GM12878 (cell line): ENCODE measurements at regions not wholly inside any gene's neighbourhood (a gene's known extent, or its start where the extent isn't known, plus 50 kb on each side); places are given as distances from the start of the nearest gene placed in this dataset.

Experiments used
- ATAC-seq: fragments of 200-7000 bp; cut with Tn5 transposase; 3 replicates; pipeline ENCODE4 v1.9.1; 2020; ENCODE audit warnings: mild to moderate bottlenecking, moderate library complexity
- BruUV-seq: library from RNA; stranded (reverse); fragments of 400-500 nt; replicated peaks from 2 replicates; lab custom pipeline; 2021; lab: Mats Ljungman, UMichigan
- CTCF ChIA-PET: fragments of 300-600 bp; sonication (Branson Sonifier 250); formaldehyde crosslinking; extraction: SDS; loops from one replicate; lab custom pipeline; 2021; ENCODE audit warnings: inconsistent platforms; lab: Yijun Ruan, JAX
- POLR2A ChIA-PET: fragments of 350-600 bp; formaldehyde crosslinking; extraction: SDS; loops from one replicate; lab custom pipeline; 2021; ENCODE audit warnings: inconsistent platforms; lab: Charles Lee
- RAD21 ChIA-PET: fragments of 300-600 bp; sonication (Branson Sonifier 250); formaldehyde crosslinking; loops from one replicate; lab custom pipeline; 2023; ENCODE audit warnings: antibody characterized with exemption; ENCODE audit not compliant: unreplicated experiment; lab: Charles Lee
- SMC1A ChIA-PET: fragments of 300-600 bp; sonication (Branson Sonifier 250); formaldehyde crosslinking; loops from one replicate; lab custom pipeline; 2023; ENCODE audit not compliant: unreplicated experiment, uncharacterized antibody; lab: Charles Lee
- DNase-seq: peaks from one replicate; pipeline ENCODE4 v3.0.0-alpha.2; 2011; ENCODE audit warnings: low read depth, low spot score
- FAIRE-seq: peaks from 3 replicates; lab custom pipeline; 2011; peaks lifted over from hg19 to GRCh38; lab: Jason Lieb, UNC
- H2AFZ ChIP-seq: 2 replicates; pipeline ENCODE4 v1.6.0; 2011; ENCODE audit warnings: low read depth, low read length, control low read depth; ENCODE audit not compliant: control insufficient read depth
- H3K27ac ChIP-seq: 2 replicates; pipeline ENCODE4 v1.5.1; 2011; ENCODE audit warnings: control low read depth; ENCODE audit not compliant: control insufficient read depth, insufficient read depth
- H3K27me3 ChIP-seq, 2 experiments: replicated peaks in 1 of 2; 2 replicates each; pipeline versions ENCODE4 v1.6.0 to v1.6.1; 2011; ENCODE audit warnings: low read length in 1 of 2; ENCODE audit not compliant: control insufficient read depth in 2 of 2, insufficient read depth in 2 of 2
- H3K36me3 ChIP-seq, 2 experiments: 2 replicates each; pipeline ENCODE4 v1.5.1; 2011; ENCODE audit warnings: low read length in 1 of 2; ENCODE audit not compliant: control insufficient read depth in 2 of 2, insufficient read depth in 2 of 2
- H3K4me1 ChIP-seq: 2 replicates; pipeline ENCODE4 v1.6.1; 2011; ENCODE audit warnings: mild to moderate bottlenecking, low read length, moderate library complexity, mixed read lengths; ENCODE audit not compliant: control insufficient read depth, insufficient read depth
- H3K4me2 ChIP-seq: 2 replicates; pipeline ENCODE4 v1.6.0; 2011; ENCODE audit warnings: control low read depth; ENCODE audit not compliant: control insufficient read depth, insufficient read depth
- H3K4me3 ChIP-seq: fragments of 200-600 bp; sonication (generic); 2 replicates; pipeline ENCODE4 v1.5.1; 2016
- H3K79me2 ChIP-seq: 2 replicates; pipeline ENCODE4 v1.6.0; 2011; ENCODE audit warnings: low read length; ENCODE audit not compliant: control insufficient read depth, insufficient read depth
- H3K9ac ChIP-seq: 2 replicates; pipeline ENCODE4 v1.8.0; 2011; ENCODE audit warnings: low read length, control low read depth, mixed read lengths; ENCODE audit not compliant: control insufficient read depth, insufficient read depth
- H3K9me3 ChIP-seq: replicated peaks from 3 replicates; pipeline ENCODE4 v1.5.1; 2011; ENCODE audit warnings: mild to moderate bottlenecking, low read length; ENCODE audit not compliant: control insufficient read depth, insufficient read depth
- H4K20me1 ChIP-seq: 2 replicates; pipeline ENCODE4 v1.6.0; 2011; ENCODE audit not compliant: control insufficient read depth, insufficient read depth
- FOXM1 ChIP-seq: IDR thresholded peaks from 2 replicates; pipeline ENCODE4 v1.6.1; 2012; ENCODE audit warnings: low read depth, mild to moderate bottlenecking, inconsistent platforms, low read length, moderate library complexity
- IRF4 ChIP-seq: IDR thresholded peaks from 2 replicates; pipeline ENCODE4 v1.6.1; 2011; ENCODE audit warnings: low read depth, low read length
- MEF2A ChIP-seq: IDR thresholded peaks from 2 replicates; pipeline ENCODE4 v1.6.1; 2011; ENCODE audit warnings: low read depth, mild to moderate bottlenecking, low read length, moderate library complexity; ENCODE audit not compliant: insufficient read depth
- MYC ChIP-seq: IDR thresholded peaks from 2 replicates; pipeline ENCODE4 v1.6.1; 2011; ENCODE audit warnings: mild to moderate bottlenecking, low read length, moderate library complexity, inconsistent platforms; ENCODE audit not compliant: insufficient read depth, insufficient replicate concordance, insufficient read length, severe bottlenecking
- NFXL1 ChIP-seq: fragments of 450-650 bp; IDR thresholded peaks from 2 replicates; pipeline ENCODE4 v1.6.1; 2017; ENCODE audit warnings: antibody characterized with exemption, mild to moderate bottlenecking, borderline replicate concordance
- RBBP5 ChIP-seq: fragments of 200-600 bp; sonication (generic); conservative IDR thresholded peaks from 2 replicates; pipeline ENCODE4 v1.6.1; 2016
- SRF ChIP-seq, 2 experiments: IDR thresholded peaks; 2 replicates each; pipeline ENCODE4 v1.6.1; 2011; ENCODE audit warnings: low read depth in 2 of 2, low read length in 2 of 2, mild to moderate bottlenecking in 1 of 2, moderate library complexity in 1 of 2
- SUZ12 ChIP-seq: fragments of 200-600 bp; sonication (generic); IDR thresholded peaks from one replicate; pipeline ENCODE4 v1.6.1; 2018; ENCODE audit warnings: antibody characterized with exemption, mild to moderate bottlenecking; ENCODE audit not compliant: unreplicated experiment
- WGBS: methylation state at CpG from one replicate; pipeline ENCODE4 v1.1.6; 2016; ENCODE audit warnings: low lambda C conversion rate; ENCODE audit not compliant: insufficient replicate concordance, insufficient coverage; ENCODE audit errors: missing lambda C conversion rate; 5-methylcytosine and 5-hydroxymethylcytosine counted together
- in situ Hi-C: fragments of 300-500 bp; cut with MboI; formaldehyde crosslinking; loops from 9 replicates; pipeline ENCODE4 v1.14.3; 2018; ENCODE audit warnings: mixed read lengths
- intact Hi-C: fragments of 100-400 bp; cut with micrococcal nuclease; formaldehyde crosslinking; loops from one replicate; pipeline ENCODE4 v1.14.2; 2022; ENCODE audit not compliant: unreplicated experiment
- TF ChIP-seq, protein P1 (sequence below): fragments of 450-650 bp; formaldehyde crosslinking; IDR thresholded peaks from 2 replicates; pipeline ENCODE4 v1.4.0; 2020; ENCODE audit warnings: mild to moderate bottlenecking, moderate library complexity
- TF ChIP-seq, protein P2 (sequence below): IDR thresholded peaks from 2 replicates; pipeline ENCODE4 v1.6.1; 2012; ENCODE audit warnings: mild to moderate bottlenecking, low read depth, low read length

DNA sequence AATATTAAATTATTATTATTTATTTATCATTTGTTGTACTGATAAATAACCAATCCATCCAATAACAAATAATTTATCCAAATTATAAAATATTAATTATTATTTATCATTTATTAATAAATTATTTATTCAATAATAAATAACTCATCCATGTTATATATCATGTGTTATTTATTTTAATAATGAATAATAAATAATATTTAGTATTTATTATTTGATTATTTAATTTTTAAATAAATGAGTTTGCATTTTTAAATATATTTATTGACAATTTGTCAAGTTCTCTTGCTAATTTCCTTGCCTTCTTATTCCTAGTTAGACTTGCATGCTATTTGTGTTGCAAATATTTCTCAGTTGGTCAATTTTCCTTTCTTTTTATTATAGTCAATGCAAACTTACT is 995.4 kb downstream of the TSN start (continued):
- TF ChIP-seq MEF2A (no peak), NFXL1 (no peak)

DNA sequence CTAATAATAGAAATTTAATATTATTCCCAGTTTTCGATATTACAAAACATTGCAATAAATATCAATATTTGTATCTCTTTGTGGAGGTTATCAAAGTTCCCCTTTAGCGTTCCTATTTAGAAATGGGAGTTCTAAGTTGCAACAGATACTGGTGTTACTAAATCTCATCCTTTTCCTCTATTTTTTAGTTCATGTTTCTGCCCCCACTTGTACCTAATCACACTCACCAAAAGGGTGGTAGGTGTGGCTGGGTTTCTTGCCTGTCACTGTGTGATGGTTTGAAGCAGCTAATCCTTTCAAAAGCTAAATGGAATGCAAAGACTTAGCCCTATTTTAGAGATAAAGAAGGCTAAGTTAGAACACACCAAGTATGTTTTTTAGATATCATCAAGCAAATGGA is 997.9 kb downstream of the TSN start:
- RAD21 ChIA-PET, result interaction anchor here (0.8 to 2.5 kb wide), 5 partner anchors 8 to 776 kb away, joined by 3 to 11 read pairs (median 5); no protein-coding TSS in a partner anchor

More for the DNA sequence above, 997.9 kb downstream of the TSN start:
- FAIRE-seq (no peak), DNase-seq (no peak), ATAC-seq (no peak)
- SMC1A ChIA-PET, result interaction anchor here (1.1 to 2.1 kb wide), 7 partner anchors 8 to 102 kb away, joined by 3 to 11 read pairs (median 5); no protein-coding TSS in a partner anchor
- Histone ChIP-seq H3K4me2 (no peak overlapping the region), H3K79me2 (no peaks in the 10 kb centered on the region), H2AFZ (no peak overlapping the region), H3K36me3 (no peaks in the 10 kb centered on the region), H3K27me3 (no peaks in the 10 kb centered on the region), H4K20me1 (no peaks in the 10 kb centered on the region), H3K27ac (no peak overlapping the region), H3K4me3 (no peak overlapping the region), H3K9me3 (no peaks in the 10 kb centered on the region), H3K4me1 (no peaks in the 10 kb centered on the region), H3K9ac (no peak overlapping the region)
- WGBS, result 46% methylated on average over 2 of the region's 2 CpGs
- intact Hi-C loops (loop anchor here (5.0 to 10.0 kb wide), 4 partner anchors 109 to 1241 kb away; no protein-coding TSS in a partner anchor), in situ Hi-C loops (no loop called here)
- CTCF ChIA-PET, result interaction anchor here (0.9 to 2.1 kb wide), 2 partner anchors 14 to 562 kb away, joined by 4 to 6 read pairs; no protein-coding TSS in a partner anchor
- no TSS peak for BruUV-seq
- POLR2A ChIA-PET, result interaction anchor here (1.2 to 1.3 kb wide), 2 partner anchors 8 to 12 kb away, joined by 3 read pairs; no protein-coding TSS in a partner anchor
- TF ChIP-seq, protein P1, sequence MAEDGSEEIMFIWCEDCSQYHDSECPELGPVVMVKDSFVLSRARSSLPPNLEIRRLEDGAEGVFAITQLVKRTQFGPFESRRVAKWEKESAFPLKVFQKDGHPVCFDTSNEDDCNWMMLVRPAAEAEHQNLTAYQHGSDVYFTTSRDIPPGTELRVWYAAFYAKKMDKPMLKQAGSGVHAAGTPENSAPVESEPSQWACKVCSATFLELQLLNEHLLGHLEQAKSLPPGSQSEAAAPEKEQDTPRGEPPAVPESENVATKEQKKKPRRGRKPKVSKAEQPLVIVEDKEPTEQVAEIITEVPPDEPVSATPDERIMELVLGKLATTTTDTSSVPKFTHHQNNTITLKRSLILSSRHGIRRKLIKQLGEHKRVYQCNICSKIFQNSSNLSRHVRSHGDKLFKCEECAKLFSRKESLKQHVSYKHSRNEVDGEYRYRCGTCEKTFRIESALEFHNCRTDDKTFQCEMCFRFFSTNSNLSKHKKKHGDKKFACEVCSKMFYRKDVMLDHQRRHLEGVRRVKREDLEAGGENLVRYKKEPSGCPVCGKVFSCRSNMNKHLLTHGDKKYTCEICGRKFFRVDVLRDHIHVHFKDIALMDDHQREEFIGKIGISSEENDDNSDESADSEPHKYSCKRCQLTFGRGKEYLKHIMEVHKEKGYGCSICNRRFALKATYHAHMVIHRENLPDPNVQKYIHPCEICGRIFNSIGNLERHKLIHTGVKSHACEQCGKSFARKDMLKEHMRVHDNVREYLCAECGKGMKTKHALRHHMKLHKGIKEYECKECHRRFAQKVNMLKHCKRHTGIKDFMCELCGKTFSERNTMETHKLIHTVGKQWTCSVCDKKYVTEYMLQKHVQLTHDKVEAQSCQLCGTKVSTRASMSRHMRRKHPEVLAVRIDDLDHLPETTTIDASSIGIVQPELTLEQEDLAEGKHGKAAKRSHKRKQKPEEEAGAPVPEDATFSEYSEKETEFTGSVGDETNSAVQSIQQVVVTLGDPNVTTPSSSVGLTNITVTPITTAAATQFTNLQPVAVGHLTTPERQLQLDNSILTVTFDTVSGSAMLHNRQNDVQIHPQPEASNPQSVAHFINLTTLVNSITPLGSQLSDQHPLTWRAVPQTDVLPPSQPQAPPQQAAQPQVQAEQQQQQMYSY (CRISPR knock-in tag), result no peak
- TF ChIP-seq FOXM1, result no peak
- TF ChIP-seq, protein P2, sequence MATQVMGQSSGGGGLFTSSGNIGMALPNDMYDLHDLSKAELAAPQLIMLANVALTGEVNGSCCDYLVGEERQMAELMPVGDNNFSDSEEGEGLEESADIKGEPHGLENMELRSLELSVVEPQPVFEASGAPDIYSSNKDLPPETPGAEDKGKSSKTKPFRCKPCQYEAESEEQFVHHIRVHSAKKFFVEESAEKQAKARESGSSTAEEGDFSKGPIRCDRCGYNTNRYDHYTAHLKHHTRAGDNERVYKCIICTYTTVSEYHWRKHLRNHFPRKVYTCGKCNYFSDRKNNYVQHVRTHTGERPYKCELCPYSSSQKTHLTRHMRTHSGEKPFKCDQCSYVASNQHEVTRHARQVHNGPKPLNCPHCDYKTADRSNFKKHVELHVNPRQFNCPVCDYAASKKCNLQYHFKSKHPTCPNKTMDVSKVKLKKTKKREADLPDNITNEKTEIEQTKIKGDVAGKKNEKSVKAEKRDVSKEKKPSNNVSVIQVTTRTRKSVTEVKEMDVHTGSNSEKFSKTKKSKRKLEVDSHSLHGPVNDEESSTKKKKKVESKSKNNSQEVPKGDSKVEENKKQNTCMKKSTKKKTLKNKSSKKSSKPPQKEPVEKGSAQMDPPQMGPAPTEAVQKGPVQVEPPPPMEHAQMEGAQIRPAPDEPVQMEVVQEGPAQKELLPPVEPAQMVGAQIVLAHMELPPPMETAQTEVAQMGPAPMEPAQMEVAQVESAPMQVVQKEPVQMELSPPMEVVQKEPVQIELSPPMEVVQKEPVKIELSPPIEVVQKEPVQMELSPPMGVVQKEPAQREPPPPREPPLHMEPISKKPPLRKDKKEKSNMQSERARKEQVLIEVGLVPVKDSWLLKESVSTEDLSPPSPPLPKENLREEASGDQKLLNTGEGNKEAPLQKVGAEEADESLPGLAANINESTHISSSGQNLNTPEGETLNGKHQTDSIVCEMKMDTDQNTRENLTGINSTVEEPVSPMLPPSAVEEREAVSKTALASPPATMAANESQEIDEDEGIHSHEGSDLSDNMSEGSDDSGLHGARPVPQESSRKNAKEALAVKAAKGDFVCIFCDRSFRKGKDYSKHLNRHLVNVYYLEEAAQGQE, result no peak
- no peak for TF ChIP-seq SRF (IDR thresholded peaks at IDR 0.05; ENCODE audit: low read depth in 2 of 2, low read length in 2 of 2)
- TF ChIP-seq RBBP5, result no peak
- TF ChIP-seq SUZ12, result no peak
- no peak for TF ChIP-seq MYC
- no peak for TF ChIP-seq IRF4
